Neural cell (in vitro differentiated cells): ENCODE measurements at regions not wholly inside any gene's neighbourhood (a gene's known extent, or its start where the extent isn't known, plus 50 kb on each side); places are given as distances from the start of the nearest gene placed in this dataset.

ENCODE experiments used
- H2AFZ ChIP-seq: fragments of 200-600, 300-800 bp; sonication (generic), shearing (Covaris generic); 2 replicates; pipeline ENCODE4 v1.6.0; 2014; ENCODE audit warnings: low read depth, mild to moderate bottlenecking, antibody characterized with exemption, low read length, moderate library complexity
- H3F3A ChIP-seq: fragments of 200-600 bp; shearing (Covaris generic); 2 replicates; pipeline ENCODE4 v1.6.1; 2016; ENCODE audit warnings: mild to moderate bottlenecking, moderate library complexity, mixed read lengths, antibody characterized with exemption, low read length; ENCODE audit not compliant: insufficient read depth, poor library complexity, severe bottlenecking
- H3K27ac ChIP-seq: fragments of 200-600, 300-800 bp; sonication (generic), shearing (Covaris generic); 2 replicates; pipeline ENCODE4 v1.5.1; 2014; ENCODE audit warnings: mild to moderate bottlenecking, low read length, moderate library complexity
- H3K27me3 ChIP-seq: fragments of 300-800, 200-600 bp; sonication (generic), shearing (Covaris generic); 2 replicates; pipeline ENCODE4 v1.6.0; 2014; ENCODE audit warnings: mild to moderate bottlenecking, low read depth, low read length, moderate library complexity; ENCODE audit not compliant: insufficient read depth
- H3K36me3 ChIP-seq: fragments of 300-800, 200-600 bp; sonication (generic), shearing (Covaris generic); 2 replicates; pipeline ENCODE4 v1.5.1; 2014; ENCODE audit warnings: mild to moderate bottlenecking, antibody characterized with exemption, low read length, moderate library complexity; ENCODE audit not compliant: insufficient read depth
- H3K4me2 ChIP-seq: fragments of 300-800, 200-600 bp; sonication (generic), shearing (Covaris generic); 2 replicates; pipeline ENCODE4 v1.6.0; 2014; ENCODE audit warnings: mild to moderate bottlenecking, low read length
- H3K4me3 ChIP-seq: fragments of 300-800, 200-600 bp; sonication (generic), shearing (Covaris generic); 2 replicates; pipeline ENCODE4 v1.5.1; 2014; ENCODE audit warnings: mild to moderate bottlenecking, low read length, moderate library complexity
- H3K79me2 ChIP-seq: fragments of 200-600 bp; shearing (Covaris generic); replicated peaks from 2 replicates; pipeline ENCODE4 v1.6.0; 2014; ENCODE audit warnings: mild to moderate bottlenecking, low read length, moderate library complexity; ENCODE audit not compliant: insufficient read depth
- H3K9ac ChIP-seq: fragments of 300-800, 200-600 bp; sonication (generic), shearing (Covaris generic); 2 replicates; pipeline ENCODE4 v1.6.1; 2016; ENCODE audit warnings: mild to moderate bottlenecking, low read length, mixed read lengths
- H3K9me2 ChIP-seq: fragments of 200-600 bp; shearing (Covaris generic); 2 replicates; pipeline ENCODE4 v1.6.1; 2016; ENCODE audit warnings: mild to moderate bottlenecking, low read length, mixed read lengths; ENCODE audit not compliant: insufficient read depth
- H3K9me3 ChIP-seq: fragments of 200-600, 300-800 bp; sonication (generic), shearing (Covaris generic); 2 replicates; pipeline ENCODE4 v1.6.1; 2016; ENCODE audit warnings: mild to moderate bottlenecking, mixed run types, low read length, moderate library complexity, mixed read lengths
- H4K20me1 ChIP-seq: fragments of 200-600 bp; shearing (Covaris generic); 2 replicates; pipeline ENCODE4 v1.6.1; 2016; ENCODE audit warnings: mild to moderate bottlenecking, mixed run types; ENCODE audit not compliant: insufficient read depth
- EP300 ChIP-seq: fragments of 450-650 bp; conservative IDR thresholded peaks from 2 replicates; pipeline ENCODE4 v1.6.1; 2014; ENCODE audit warnings: antibody characterized with exemption, mild to moderate bottlenecking, moderate library complexity; ENCODE audit not compliant: poor library complexity, severe bottlenecking
- EZH2 ChIP-seq: fragments of 200-600, 300-800 bp; shearing (Covaris generic), sonication (generic); IDR thresholded peaks from 2 replicates; pipeline ENCODE4 v1.6.1; 2014; ENCODE audit warnings: antibody characterized with exemption, low read length, borderline replicate concordance, mild to moderate bottlenecking; ENCODE audit not compliant: insufficient read depth, poor library complexity, severe bottlenecking
- MXI1 ChIP-seq: fragments of 450-650 bp; conservative IDR thresholded peaks from 2 replicates; pipeline ENCODE4 v1.6.1; 2014; ENCODE audit warnings: antibody characterized with exemption, mild to moderate bottlenecking; ENCODE audit not compliant: poor library complexity, severe bottlenecking
- POLR2AphosphoS5 ChIP-seq: IDR thresholded peaks from 2 replicates; pipeline ENCODE4 v1.6.1; 2012
- RAD21 ChIP-seq: fragments of 450-650 bp; conservative IDR thresholded peaks from 2 replicates; pipeline ENCODE4 v1.6.1; 2014; ENCODE audit warnings: antibody characterized with exemption, mild to moderate bottlenecking, moderate library complexity
- SMC3 ChIP-seq: fragments of 450-650 bp; conservative IDR thresholded peaks from 2 replicates; pipeline ENCODE4 v1.6.1; 2014; ENCODE audit warnings: antibody characterized with exemption, mild to moderate bottlenecking, moderate library complexity; ENCODE audit not compliant: poor library complexity
- TAF1 ChIP-seq: IDR thresholded peaks from 2 replicates; pipeline ENCODE4 v1.6.1; 2012; ENCODE audit warnings: low read depth
- TF ChIP-seq, protein P1 (sequence below): fragments of 450-650 bp; IDR thresholded peaks from 2 replicates; pipeline ENCODE4 v1.5.1; 2014; ENCODE audit warnings: antibody characterized with exemption, mild to moderate bottlenecking, moderate library complexity; ENCODE audit not compliant: poor library complexity, severe bottlenecking
- TF ChIP-seq, protein P2 (sequence below): IDR thresholded peaks from 2 replicates; pipeline ENCODE4 v1.6.1; 2012; ENCODE audit warnings: borderline replicate concordance

DNA sequence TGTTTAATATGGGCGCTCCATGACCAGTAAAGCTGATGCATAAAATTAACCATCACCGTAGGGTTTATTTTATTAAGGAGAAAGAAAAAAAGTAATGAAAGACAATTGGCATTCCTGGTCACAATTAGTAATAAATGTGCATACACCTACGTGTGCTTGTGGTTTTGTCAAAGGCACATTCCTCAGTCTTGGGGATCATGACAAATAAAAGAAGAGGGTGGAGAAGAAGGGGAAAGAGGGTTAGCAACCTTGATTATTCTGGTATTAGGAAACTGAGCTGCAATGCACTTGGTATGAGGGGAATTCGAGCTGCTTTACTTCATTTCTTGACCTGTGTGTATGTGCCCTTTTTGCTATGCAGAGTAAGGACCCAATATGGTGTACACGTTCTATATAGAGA lies 1798.3 kb upstream of the PCDH7 start:
- Histone ChIP-seq H3K4me3 (no peak overlapping the region), H3K27ac (no peak overlapping the region), H2AFZ (no peak overlapping the region), H3K27me3 (no peaks in the 10 kb centered on the region), H3K9me2 (no peaks in the 10 kb centered on the region), H3K4me2 (no peak overlapping the region), H3K79me2 (no peaks in the 10 kb centered on the region), H4K20me1 (no peaks in the 10 kb centered on the region), H3K9me3 (no peaks in the 10 kb centered on the region), H3K9ac (no peak overlapping the region), H3K36me3 (no peaks in the 10 kb centered on the region), H3F3A (no peaks in the 10 kb centered on the region)
- TF ChIP-seq TAF1, result no peak
- no peak for TF ChIP-seq POLR2AphosphoS5
- TF ChIP-seq, protein P1, sequence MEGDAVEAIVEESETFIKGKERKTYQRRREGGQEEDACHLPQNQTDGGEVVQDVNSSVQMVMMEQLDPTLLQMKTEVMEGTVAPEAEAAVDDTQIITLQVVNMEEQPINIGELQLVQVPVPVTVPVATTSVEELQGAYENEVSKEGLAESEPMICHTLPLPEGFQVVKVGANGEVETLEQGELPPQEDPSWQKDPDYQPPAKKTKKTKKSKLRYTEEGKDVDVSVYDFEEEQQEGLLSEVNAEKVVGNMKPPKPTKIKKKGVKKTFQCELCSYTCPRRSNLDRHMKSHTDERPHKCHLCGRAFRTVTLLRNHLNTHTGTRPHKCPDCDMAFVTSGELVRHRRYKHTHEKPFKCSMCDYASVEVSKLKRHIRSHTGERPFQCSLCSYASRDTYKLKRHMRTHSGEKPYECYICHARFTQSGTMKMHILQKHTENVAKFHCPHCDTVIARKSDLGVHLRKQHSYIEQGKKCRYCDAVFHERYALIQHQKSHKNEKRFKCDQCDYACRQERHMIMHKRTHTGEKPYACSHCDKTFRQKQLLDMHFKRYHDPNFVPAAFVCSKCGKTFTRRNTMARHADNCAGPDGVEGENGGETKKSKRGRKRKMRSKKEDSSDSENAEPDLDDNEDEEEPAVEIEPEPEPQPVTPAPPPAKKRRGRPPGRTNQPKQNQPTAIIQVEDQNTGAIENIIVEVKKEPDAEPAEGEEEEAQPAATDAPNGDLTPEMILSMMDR, result no peak
- no peak for TF ChIP-seq EZH2
- TF ChIP-seq SMC3, result no peak

DNA sequence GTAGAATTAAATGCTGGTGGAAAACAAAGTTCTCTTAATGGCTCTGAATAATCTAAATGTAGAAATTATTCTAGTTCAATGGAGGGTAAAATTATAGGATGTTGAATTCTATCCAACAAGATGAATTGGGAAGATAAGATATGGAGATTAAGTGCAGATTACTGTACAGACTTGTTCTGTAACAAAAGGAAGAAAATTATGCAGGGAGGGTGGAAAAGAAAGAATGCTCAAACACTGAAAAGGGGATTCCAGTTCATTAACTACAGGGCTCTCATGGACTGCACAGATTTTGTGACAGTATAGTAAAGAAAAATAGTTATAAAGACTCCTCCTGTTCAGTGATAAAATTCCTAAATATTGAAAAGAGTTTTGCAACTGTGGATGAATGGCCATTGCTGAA lies 1794.0 kb upstream of the PCDH7 start:
- Histone ChIP-seq H3K36me3 (no peaks in the 10 kb centered on the region), H3K4me3 (no peak overlapping the region)
- TF ChIP-seq POLR2AphosphoS5 (peak; percentile 33), EZH2 (no peak)

DNA sequence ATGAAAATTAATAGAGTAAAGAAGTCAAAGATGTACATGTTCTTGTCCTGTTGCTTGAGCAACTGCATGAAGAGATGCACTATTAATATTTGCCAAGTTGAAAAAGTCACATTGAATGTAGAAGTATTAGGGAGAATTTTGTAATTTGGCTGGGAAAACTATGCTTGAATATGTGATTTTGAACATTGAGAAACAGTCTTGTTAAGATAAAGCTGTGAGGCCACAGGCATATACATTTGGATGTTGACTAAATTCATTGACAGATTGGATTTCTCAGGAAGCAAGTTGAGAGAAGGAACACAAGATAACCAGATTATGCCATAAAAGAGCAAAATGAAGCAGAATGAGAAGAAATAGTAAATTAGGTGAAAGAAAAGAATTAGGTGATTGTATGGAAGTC lies 1777.5 kb upstream of the PCDH7 start:
- TF ChIP-seq, protein P2, sequence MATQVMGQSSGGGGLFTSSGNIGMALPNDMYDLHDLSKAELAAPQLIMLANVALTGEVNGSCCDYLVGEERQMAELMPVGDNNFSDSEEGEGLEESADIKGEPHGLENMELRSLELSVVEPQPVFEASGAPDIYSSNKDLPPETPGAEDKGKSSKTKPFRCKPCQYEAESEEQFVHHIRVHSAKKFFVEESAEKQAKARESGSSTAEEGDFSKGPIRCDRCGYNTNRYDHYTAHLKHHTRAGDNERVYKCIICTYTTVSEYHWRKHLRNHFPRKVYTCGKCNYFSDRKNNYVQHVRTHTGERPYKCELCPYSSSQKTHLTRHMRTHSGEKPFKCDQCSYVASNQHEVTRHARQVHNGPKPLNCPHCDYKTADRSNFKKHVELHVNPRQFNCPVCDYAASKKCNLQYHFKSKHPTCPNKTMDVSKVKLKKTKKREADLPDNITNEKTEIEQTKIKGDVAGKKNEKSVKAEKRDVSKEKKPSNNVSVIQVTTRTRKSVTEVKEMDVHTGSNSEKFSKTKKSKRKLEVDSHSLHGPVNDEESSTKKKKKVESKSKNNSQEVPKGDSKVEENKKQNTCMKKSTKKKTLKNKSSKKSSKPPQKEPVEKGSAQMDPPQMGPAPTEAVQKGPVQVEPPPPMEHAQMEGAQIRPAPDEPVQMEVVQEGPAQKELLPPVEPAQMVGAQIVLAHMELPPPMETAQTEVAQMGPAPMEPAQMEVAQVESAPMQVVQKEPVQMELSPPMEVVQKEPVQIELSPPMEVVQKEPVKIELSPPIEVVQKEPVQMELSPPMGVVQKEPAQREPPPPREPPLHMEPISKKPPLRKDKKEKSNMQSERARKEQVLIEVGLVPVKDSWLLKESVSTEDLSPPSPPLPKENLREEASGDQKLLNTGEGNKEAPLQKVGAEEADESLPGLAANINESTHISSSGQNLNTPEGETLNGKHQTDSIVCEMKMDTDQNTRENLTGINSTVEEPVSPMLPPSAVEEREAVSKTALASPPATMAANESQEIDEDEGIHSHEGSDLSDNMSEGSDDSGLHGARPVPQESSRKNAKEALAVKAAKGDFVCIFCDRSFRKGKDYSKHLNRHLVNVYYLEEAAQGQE, result no peak
- no peak for TF ChIP-seq EZH2
- no peak for TF ChIP-seq EP300
- no peak for TF ChIP-seq SMC3
- TF ChIP-seq MXI1, result no peak
- no peak for TF ChIP-seq RAD21
- no peak for TF ChIP-seq POLR2AphosphoS5
- TF ChIP-seq TAF1, result no peak
- Histone ChIP-seq H3K27ac (no peak overlapping the region), H3K36me3 (no peaks in the 10 kb centered on the region), H3K9me3 (no peaks in the 10 kb centered on the region), H3K9ac (no peak overlapping the region), H4K20me1 (no peaks in the 10 kb centered on the region), H2AFZ (no peak overlapping the region), H3K4me2 (no peak overlapping the region), H3K79me2 (no peaks in the 10 kb centered on the region), H3K9me2 (no peaks in the 10 kb centered on the region), H3K4me3 (no peak overlapping the region), H3F3A (no peaks in the 10 kb centered on the region), H3K27me3 (no peaks in the 10 kb centered on the region)

More for the DNA sequence above, 1794.0 kb upstream of the PCDH7 start:
- no peak overlapping the region for H2AFZ ChIP-seq
- H3K27me3 ChIP-seq, result no peaks in the 10 kb centered on the region
- H3K79me2 ChIP-seq, result no peaks in the 10 kb centered on the region
- no peak overlapping the region for H3K4me2 ChIP-seq
- no peak overlapping the region for H3K9ac ChIP-seq
- H3K9me3 ChIP-seq, result no peaks in the 10 kb centered on the region
- no peaks in the 10 kb centered on the region for H3K9me2 ChIP-seq
- no peak overlapping the region for H3K27ac ChIP-seq
- H3F3A ChIP-seq, result no peaks in the 10 kb centered on the region
- no peaks in the 10 kb centered on the region for H4K20me1 ChIP-seq
